ENCODE measurements at regions not wholly inside any gene's neighbourhood (a gene's known extent, or its start where the extent isn't known, plus 50 kb on each side); places are given as distances from the start of the nearest gene placed in this dataset.

DNA sequence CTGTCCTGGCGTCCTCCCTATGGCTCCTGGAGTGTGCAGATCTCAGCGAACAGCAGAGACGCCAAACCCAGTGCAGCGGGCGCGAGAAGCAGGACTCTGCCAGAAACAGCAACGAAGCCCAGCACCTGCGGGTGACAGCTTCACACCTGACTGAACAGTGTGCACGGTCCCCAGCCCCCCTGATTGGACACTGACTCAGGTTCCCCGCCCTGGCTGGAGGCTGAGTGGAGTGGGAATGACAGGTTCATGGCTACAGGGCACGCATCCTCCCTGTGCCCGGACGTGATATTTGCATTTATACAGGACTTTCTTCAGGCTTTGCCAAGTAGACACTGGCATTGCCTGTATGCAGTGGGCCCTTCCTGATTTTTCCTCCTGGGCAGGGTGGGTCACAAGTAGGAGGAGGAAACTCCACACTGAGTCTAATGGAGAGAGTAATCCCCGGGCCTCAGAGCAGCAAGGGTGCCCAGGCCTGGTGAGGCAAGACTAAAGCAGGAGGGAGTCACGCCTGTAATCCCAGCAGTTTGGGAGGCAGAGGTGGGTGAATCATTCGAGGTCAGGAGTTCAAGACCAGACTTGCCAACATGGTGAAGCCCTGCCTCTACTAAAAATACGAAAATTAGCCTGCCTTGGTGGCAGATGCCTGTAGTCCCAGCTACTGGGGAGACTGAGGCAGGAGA is 71.6 kb downstream of the ASCL4 start:
- TF ChIP-seq, protein P1, sequence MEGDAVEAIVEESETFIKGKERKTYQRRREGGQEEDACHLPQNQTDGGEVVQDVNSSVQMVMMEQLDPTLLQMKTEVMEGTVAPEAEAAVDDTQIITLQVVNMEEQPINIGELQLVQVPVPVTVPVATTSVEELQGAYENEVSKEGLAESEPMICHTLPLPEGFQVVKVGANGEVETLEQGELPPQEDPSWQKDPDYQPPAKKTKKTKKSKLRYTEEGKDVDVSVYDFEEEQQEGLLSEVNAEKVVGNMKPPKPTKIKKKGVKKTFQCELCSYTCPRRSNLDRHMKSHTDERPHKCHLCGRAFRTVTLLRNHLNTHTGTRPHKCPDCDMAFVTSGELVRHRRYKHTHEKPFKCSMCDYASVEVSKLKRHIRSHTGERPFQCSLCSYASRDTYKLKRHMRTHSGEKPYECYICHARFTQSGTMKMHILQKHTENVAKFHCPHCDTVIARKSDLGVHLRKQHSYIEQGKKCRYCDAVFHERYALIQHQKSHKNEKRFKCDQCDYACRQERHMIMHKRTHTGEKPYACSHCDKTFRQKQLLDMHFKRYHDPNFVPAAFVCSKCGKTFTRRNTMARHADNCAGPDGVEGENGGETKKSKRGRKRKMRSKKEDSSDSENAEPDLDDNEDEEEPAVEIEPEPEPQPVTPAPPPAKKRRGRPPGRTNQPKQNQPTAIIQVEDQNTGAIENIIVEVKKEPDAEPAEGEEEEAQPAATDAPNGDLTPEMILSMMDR (IDR thresholded peaks at IDR 0.05), result no peak
- no peak for TF ChIP-seq POLR2A (IDR thresholded peaks at IDR 0.05)

All from adrenal gland (tissue), 5 donors.